HepG2 (cell line): ENCODE measurements at regions not wholly inside any gene's neighbourhood (a gene's known extent, or its start where the extent isn't known, plus 50 kb on each side); places are given as distances from the start of the nearest gene placed in this dataset.

ENCODE experiments used
- ATAC-seq: fragments of 200-7000 bp; cut with Tn5 transposase; 3 replicates; pipeline ENCODE4 v1.9.1; 2020; ENCODE audit warnings: mild to moderate bottlenecking, moderate library complexity
- BruUV-seq: library from RNA; stranded (reverse); fragments of 400-500 nt; replicated peaks from 2 replicates; lab custom pipeline; 2021; lab: Mats Ljungman, UMichigan
- CTCF ChIA-PET: fragments of 300-600 bp; formaldehyde crosslinking; extraction: SDS; loops from one replicate; lab custom pipeline; 2021; ENCODE audit warnings: low total read pairs, inconsistent platforms, low intra/inter-chr PET ratio; lab: Yijun Ruan, JAX
- POLR2A ChIA-PET: fragments of 350-600 bp; sonication (Branson Sonifier 250); formaldehyde crosslinking; loops from one replicate; lab custom pipeline; 2020; ENCODE audit warnings: antibody characterized with exemption, inconsistent platforms; lab: Yijun Ruan, JAX
- DNase-seq: peaks from one replicate; pipeline ENCODE4 v3.0.0-alpha.2; 2015; ENCODE audit warnings: low spot score
- FAIRE-seq: peaks from 3 replicates; lab custom pipeline; 2011; peaks lifted over from hg19 to GRCh38; lab: Jason Lieb, UNC
- H2AFZ ChIP-seq: one replicate; pipeline ENCODE4 v1.6.1; 2011; ENCODE audit warnings: low read length, inconsistent platforms
- H3K27ac ChIP-seq: fragments of 300-600 bp; 3 replicates; pipeline ENCODE4 v1.8.0; 2011; ENCODE audit warnings: mixed run types, mild to moderate bottlenecking, mixed read lengths, low read length, inconsistent platforms; ENCODE audit not compliant: insufficient read depth; ENCODE audit errors: extremely low read length
- H3K27me3 ChIP-seq, 2 experiments: fragments of 200-600 bp in 1 of 2; 2 replicates in 1 of 2; 3 replicates in 1 of 2; pipeline versions ENCODE4 v1.6.0 to v1.8.0; 2011; ENCODE audit warnings: low read length in 2 of 2, mild to moderate bottlenecking in 2 of 2, moderate library complexity in 2 of 2, inconsistent platforms in 1 of 2; ENCODE audit not compliant: insufficient read depth in 2 of 2, control insufficient read depth in 1 of 2
- H3K36me3 ChIP-seq, 2 experiments: fragments of 200-600 bp in 1 of 2; replicated peaks in 1 of 2; 2 replicates in 1 of 2; 3 replicates in 1 of 2; pipeline versions ENCODE4 v1.5.1 to v1.8.0; 2011; ENCODE audit warnings: low read length in 2 of 2, inconsistent platforms in 1 of 2; ENCODE audit not compliant: insufficient read depth in 2 of 2, control insufficient read depth in 1 of 2
- H3K4me1 ChIP-seq: 2 replicates; pipeline ENCODE4 v1.5.1; 2012; ENCODE audit warnings: low read length, inconsistent platforms; ENCODE audit not compliant: insufficient read depth
- H3K4me2 ChIP-seq: 2 replicates; pipeline ENCODE4 v1.6.0; 2011; ENCODE audit warnings: low read depth, low read length, inconsistent platforms
- H3K4me3 ChIP-seq, 3 experiments: fragments of 200-600 bp in 1 of 3; sonication (generic), shearing (Covaris generic) in 1 of 3; replicated peaks in 1 of 3; 2 replicates each; pipeline ENCODE4 v1.5.1; 2011 to 2016; ENCODE audit warnings: low read length in 3 of 3, inconsistent platforms in 2 of 3, low read depth in 2 of 3, mild to moderate bottlenecking in 2 of 3, control low read depth in 1 of 3, mixed read lengths in 1 of 3; ENCODE audit not compliant: insufficient read depth in 1 of 3
- H3K79me2 ChIP-seq: one replicate; pipeline ENCODE4 v1.6.1; 2011; ENCODE audit warnings: low read length, inconsistent platforms; ENCODE audit not compliant: insufficient read depth
- H3K9ac ChIP-seq: 2 replicates; pipeline ENCODE4 v1.6.0; 2011; ENCODE audit warnings: mild to moderate bottlenecking, low read depth, low read length, inconsistent platforms; ENCODE audit not compliant: insufficient read depth
- H3K9me3 ChIP-seq: 2 replicates; pipeline ENCODE4 v1.5.1; 2012; ENCODE audit warnings: mild to moderate bottlenecking, low read length
- H4K20me1 ChIP-seq: 2 replicates; pipeline ENCODE4 v1.6.0; 2011; ENCODE audit warnings: inconsistent platforms, mild to moderate bottlenecking, low read length, moderate library complexity; ENCODE audit not compliant: insufficient read depth
- DBP ChIP-seq: sonication (generic); formaldehyde crosslinking; IDR thresholded peaks from 2 replicates; pipeline ENCODE4 v1.4.0; 2020; ENCODE audit warnings: missing genetic modification reagents; ENCODE audit errors: not compliant biosample characterization
- ETS1 ChIP-seq: sonication (generic); formaldehyde crosslinking; IDR thresholded peaks from 2 replicates; pipeline ENCODE4 v1.4.0; 2020; ENCODE audit warnings: missing genetic modification reagents
- MTF1 ChIP-seq: sonication (generic); formaldehyde crosslinking; IDR thresholded peaks from 2 replicates; pipeline ENCODE4 v1.5.0; 2020; ENCODE audit warnings: missing genetic modification reagents
- NR0B2 ChIP-seq: sonication (generic); formaldehyde crosslinking; IDR thresholded peaks from 2 replicates; pipeline ENCODE4 v1.4.0; 2020; ENCODE audit warnings: mild to moderate bottlenecking, missing genetic modification reagents
- PREB ChIP-seq: sonication (generic); formaldehyde crosslinking; IDR thresholded peaks from 2 replicates; pipeline ENCODE4 v1.4.0; 2020; ENCODE audit warnings: missing genetic modification reagents
- RBM22 ChIP-seq: fragments of 200-400 bp; formaldehyde crosslinking; optimal IDR thresholded peaks from 2 replicates; pipeline ENCODE3; 2017; ENCODE audit warnings: mild to moderate bottlenecking, low read length, moderate library complexity
- TP53 ChIP-seq: sonication (generic); formaldehyde crosslinking; conservative IDR thresholded peaks from 2 replicates; pipeline ENCODE4 v1.4.0; 2020; ENCODE audit warnings: missing genetic modification reagents
- ZBTB42 ChIP-seq: sonication (generic); formaldehyde crosslinking; IDR thresholded peaks from 2 replicates; pipeline ENCODE4 v1.5.0; 2020; ENCODE audit warnings: mild to moderate bottlenecking, missing genetic modification reagents
- ZNF256 ChIP-seq: sonication (generic); formaldehyde crosslinking; conservative IDR thresholded peaks from 2 replicates; pipeline ENCODE4 v1.4.0; 2020; ENCODE audit warnings: missing genetic modification reagents
- ZNF275 ChIP-seq: sonication (generic); formaldehyde crosslinking; IDR thresholded peaks from 2 replicates; pipeline ENCODE4 v1.8.0; 2022; ENCODE audit warnings: missing genetic modification reagents, mild to moderate bottlenecking, inconsistent platforms, borderline replicate concordance
- ZNF367 ChIP-seq: sonication (generic); formaldehyde crosslinking; IDR thresholded peaks from 2 replicates; pipeline ENCODE4 v1.4.0; 2020; ENCODE audit warnings: missing genetic modification reagents, borderline replicate concordance
- ZNF382 ChIP-seq: sonication (generic); formaldehyde crosslinking; IDR thresholded peaks from 2 replicates; pipeline ENCODE4 v1.5.0; 2020; ENCODE audit warnings: missing genetic modification reagents, mild to moderate bottlenecking, borderline replicate concordance
- ZNF441 ChIP-seq: sonication (generic); formaldehyde crosslinking; IDR thresholded peaks from 2 replicates; pipeline ENCODE4 v1.7.0; 2021; ENCODE audit warnings: missing genetic modification reagents, borderline replicate concordance
- ZNF496 ChIP-seq: sonication (generic); formaldehyde crosslinking; IDR thresholded peaks from 2 replicates; pipeline ENCODE4 v1.8.1; 2023; ENCODE audit warnings: mild to moderate bottlenecking, moderate library complexity, missing genetic modification reagents; ENCODE audit not compliant: insufficient replicate concordance
- ZNF704 ChIP-seq: sonication (generic); formaldehyde crosslinking; IDR thresholded peaks from 2 replicates; pipeline ENCODE4 v1.8.1; 2023; ENCODE audit warnings: mild to moderate bottlenecking, inconsistent platforms, moderate library complexity, missing genetic modification reagents, borderline replicate concordance
- ZNF83 ChIP-seq: sonication (generic); formaldehyde crosslinking; IDR thresholded peaks from 2 replicates; pipeline ENCODE4 v1.4.0; 2020; ENCODE audit warnings: missing genetic modification reagents, mild to moderate bottlenecking, borderline replicate concordance
- ZNF841 ChIP-seq: sonication (generic); formaldehyde crosslinking; IDR thresholded peaks from 2 replicates; pipeline ENCODE4 v1.8.1; 2023; ENCODE audit warnings: missing genetic modification reagents, borderline replicate concordance
- ZSCAN21 ChIP-seq: sonication (generic); formaldehyde crosslinking; IDR thresholded peaks from 2 replicates; pipeline ENCODE4 v1.8.0; 2022; ENCODE audit warnings: mild to moderate bottlenecking, missing genetic modification reagents, moderate library complexity, borderline replicate concordance
- WGBS: methylation state at CpG from one replicate; pipeline ENCODE4 v1.1.6; 2017; ENCODE audit warnings: low lambda C conversion rate; 5-methylcytosine and 5-hydroxymethylcytosine counted together
- in situ Hi-C: cut with HindIII; loops from 2 replicates; pipeline ENCODE4 v1.10.0; 2017; ENCODE audit warnings: low pct_unique_long_range_greater_than_20kb; ENCODE audit not compliant: extremely low pct_ligation_motif_present
- intact Hi-C: fragments of 100-400 bp; cut with micrococcal nuclease; formaldehyde crosslinking; loops from one replicate; pipeline ENCODE4 v1.10.0; 2022; ENCODE audit not compliant: unreplicated experiment

- no peak for TF ChIP-seq ZNF441 (CRISPR knock-in tag)
Measured at GRCh38 chr7:46033592-46033991, 112.5 kb upstream of the IGFBP3 start (continued).

- FAIRE-seq: no peak
- H3K4me2 ChIP-seq: no peak overlapping the region
- H3K27me3 ChIP-seq: peaks cover 1 to 9% of the 10 kb centered on the region in 2 experiments; a peak in 2 of 5 replicates
- BruUV-seq: no TSS peak
- ATAC-seq: no peak
- no peak overlapping the region for H2AFZ ChIP-seq
- H3K9ac ChIP-seq: no peak overlapping the region
- in situ Hi-C loops (no loop called here), intact Hi-C loops (no loop called here)
- H4K20me1 ChIP-seq: no peaks in the 10 kb centered on the region
- no peaks in the 10 kb centered on the region for H3K79me2 ChIP-seq
- H3K4me1 ChIP-seq: peaks cover 11% of the 10 kb centered on the region
- H3K4me3 ChIP-seq: no peak overlapping the region
- POLR2A ChIA-PET: no interaction called here
- H3K36me3 ChIP-seq: no peaks in the 10 kb centered on the region
- no peaks in the 10 kb centered on the region for H3K9me3 ChIP-seq
- WGBS: 73% methylated on average over 2 of the region's 2 CpGs
- CTCF ChIA-PET: no interaction called here
- H3K27ac ChIP-seq: no peak overlapping the region
- DNase-seq: no peak
- TF ChIP-seq ZSCAN21 (no peak), ZNF704 (CRISPR knock-in tag) (no peak), ZNF256 (CRISPR knock-in tag) (no peak), MTF1 (CRISPR knock-in tag) (no peak), NR0B2 (CRISPR knock-in tag) (no peak), ZNF367 (no peak), ZBTB42 (no peak), ZNF382 (CRISPR knock-in tag) (no peak), ZNF841 (CRISPR knock-in tag) (no peak), ZNF83 (CRISPR knock-in tag) (no peak), PREB (CRISPR knock-in tag) (no peak), TP53 (no peak), RBM22 (no peak), ZNF275 (CRISPR knock-in tag) (no peak), ETS1 (CRISPR knock-in tag) (no peak), DBP (CRISPR knock-in tag) (no peak), ZNF496 (CRISPR knock-in tag) (no peak)
Measured at GRCh38 chr7:46032942-46033341, 111.9 kb upstream of the IGFBP3 start.
